ENCODE measurements at regions not wholly inside any gene's neighbourhood (a gene's known extent, or its start where the extent isn't known, plus 50 kb on each side); places are given as distances from the start of the nearest gene placed in this dataset.

DNA sequence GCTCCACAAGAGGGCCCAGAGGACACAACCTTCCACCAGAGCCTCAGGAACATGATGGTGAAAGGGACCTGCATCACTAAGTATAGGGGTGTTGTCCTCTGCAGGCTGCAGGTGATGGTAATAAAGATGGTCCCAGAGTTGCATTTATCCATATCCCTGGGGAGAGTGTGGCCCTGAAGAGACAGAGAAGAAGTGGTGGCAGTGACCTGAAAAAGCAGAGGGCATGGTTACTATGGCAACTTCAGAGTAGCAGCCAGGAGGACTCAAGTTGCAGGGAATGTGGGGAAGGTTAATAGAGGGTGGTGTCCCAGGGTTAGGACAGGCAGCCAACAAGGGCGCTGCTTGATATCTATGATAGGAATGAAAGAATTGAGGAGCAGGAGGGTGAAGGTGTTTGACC lies 57.1 kb downstream of the HLA-A start:
- no peak for DNase-seq

DNA sequence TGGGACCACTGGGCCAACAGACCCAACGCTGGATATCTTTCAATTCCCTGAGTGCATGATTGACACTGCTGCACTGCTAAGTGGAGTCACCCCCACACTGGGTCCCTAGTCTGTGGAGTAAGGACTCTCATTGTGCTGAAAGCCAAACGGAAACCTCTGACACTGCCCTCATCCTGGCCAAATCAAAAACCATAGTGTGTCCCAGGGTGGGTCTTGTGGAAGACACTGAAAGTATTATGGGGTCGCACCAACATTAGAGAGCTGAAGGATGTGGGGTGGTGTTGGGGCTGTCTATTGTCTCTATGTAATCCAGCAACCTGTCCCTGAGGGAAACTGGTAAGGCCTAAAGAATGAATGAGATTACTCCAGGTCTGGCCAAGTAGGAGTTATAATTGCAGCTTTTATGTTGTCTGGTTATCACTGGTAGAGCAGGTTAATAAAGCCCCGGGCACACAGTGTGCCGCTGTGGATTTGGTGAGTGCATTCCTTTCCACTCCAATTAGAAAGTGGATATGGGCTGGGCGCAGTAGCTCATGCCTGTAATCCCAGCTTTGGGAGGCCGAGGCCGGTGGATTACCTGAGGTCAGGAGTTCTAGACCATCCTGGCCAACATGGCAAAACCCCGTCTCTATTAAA lies 57.9 kb downstream of the HLA-A start:
- no peak for DNase-seq

DNA sequence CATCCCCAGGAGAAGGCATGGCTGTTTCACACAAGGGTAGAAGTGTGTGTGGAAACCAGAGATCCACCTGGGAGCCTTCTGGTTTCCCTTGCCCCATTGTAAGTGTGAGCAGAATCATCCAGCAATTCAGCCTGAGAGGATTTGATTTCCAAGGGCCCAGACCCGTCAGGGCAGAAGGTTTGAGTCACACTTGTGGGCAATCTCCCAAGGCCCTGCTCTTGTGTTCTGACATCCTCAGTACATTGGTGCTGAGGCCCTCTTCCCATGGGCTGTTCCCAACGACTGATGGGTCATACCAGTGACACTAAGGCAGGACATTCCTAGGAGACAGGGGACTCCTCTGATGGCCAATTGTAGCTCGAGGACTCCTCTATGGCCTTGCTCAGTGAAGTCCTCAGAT lies 58.2 kb upstream of the POLR1H start:
- DNase-seq: no peak

DNA sequence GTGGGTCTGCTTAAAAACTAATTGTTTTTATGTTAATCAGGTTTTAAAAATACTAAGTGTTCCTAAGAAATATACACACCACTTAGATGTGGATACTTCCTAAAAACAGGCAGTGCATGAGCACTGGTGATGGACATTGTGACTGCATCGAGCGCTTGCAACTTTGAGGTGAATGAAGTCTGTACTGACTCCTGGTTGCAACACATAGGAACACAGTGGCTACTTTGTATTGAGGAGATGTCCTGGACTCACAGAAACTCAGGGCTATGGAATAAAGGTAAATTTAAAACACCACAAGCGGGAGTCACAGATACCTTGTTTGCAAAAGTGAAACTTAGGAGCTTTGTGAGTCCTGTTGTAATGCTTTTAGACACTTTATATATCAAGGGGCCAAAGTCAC lies 55.6 kb upstream of the POLR1H start:
- peak; percentile 22 for DNase-seq

DNA sequence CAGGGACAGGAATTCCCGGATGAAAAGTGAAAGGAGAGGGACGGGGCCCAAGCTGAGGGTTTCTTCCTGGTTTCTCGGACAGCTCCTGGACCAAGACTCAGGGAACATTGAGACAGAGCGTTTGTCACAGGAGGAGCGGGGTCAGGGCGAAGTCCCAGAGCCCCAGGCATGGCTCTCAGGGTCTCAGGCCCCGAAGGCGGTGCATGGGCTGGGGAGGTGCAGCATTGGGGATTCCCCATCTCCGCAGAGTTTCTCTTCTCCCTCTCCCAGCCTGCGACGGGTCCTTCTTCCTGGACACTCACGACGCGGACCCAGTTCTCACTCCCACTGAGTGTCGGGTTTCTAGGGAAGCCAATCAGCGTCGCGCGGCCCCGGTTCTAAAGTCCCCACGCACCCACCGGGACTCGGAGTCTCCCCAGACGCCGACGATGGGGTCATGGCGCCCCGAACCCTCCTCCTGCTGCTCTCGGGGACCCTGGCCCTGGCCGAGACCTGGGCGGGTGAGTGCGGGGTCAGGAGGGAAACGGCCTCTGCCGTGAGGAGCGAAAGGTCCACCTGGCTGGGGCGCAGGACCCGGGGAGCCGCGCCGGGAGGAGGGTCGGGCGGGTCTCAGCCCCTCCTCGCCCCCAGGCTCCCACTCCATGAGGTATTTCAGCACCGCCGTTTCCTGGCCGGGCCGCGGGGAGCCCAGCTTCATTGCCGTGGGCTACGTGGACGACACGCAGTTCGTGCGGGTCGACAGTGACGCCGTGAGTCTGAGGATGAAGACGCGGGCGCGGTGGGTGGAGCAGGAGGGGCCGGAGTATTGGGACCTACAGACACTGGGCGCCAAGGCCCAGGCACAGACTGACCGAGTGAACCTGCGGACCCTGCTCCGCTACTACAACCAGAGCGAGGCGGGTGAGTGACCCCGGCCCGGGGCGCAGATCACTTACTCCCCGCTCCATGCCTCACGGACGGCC lies 54.6 kb upstream of the POLR1H start:
- DNase-seq: peak; percentile 57

DNA sequence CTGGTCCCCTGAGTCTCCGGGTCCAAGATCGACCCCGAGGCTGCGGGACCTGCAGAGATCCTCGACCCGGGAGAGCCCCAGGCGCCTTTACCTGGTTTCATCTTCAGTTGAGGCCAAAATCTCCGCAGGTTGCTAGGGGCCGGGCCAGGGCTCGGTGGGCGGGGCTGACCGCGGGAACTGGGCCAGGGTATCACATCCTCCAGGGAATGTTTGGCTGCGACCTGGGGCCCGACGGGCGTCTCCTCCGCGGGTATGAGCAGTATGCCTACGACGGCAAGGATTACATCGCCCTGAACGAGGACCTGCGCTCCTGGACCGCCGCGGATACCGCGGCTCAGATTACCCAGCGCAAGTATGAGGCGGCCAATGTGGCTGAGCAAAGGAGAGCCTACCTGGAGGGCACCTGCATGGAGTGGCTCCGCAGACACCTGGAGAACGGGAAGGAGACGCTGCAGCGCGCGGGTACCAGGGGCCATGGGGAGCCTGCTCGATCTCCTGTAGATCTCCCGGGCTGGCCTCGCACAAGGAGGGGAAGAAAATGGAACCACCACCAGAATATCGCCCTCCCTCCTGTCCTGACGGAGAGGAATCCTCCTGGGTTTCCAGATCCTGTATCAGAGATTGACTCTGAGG lies 53.8 kb upstream of the POLR1H start:
- peak; percentile 71 for DNase-seq

DNA sequence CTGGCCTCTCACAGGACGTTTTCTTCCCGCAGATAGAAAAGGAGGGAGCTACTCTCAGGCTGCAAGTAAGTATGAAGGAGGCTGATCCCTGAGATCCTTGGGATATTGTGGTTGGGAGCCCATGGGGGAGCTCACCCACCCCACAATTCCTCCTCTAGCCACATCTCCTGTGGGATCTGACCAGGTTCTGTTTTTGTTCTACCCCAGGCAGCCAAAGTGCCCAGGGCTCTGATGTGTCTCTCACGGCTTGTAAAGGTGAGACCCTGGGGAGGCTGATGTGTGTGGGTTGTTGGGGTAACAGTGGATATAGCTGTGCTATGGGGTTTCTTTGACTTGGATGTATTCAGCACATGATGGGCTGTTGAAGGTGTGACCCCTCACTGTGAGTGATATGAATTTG lies 52.0 kb upstream of the POLR1H start:
- DNase-seq: no peak

Measured in DMS53 (cell line).